ENCODE measurements at regions not wholly inside any gene's neighbourhood (a gene's known extent, or its start where the extent isn't known, plus 50 kb on each side); places are given as distances from the start of the nearest gene placed in this dataset.

DNA sequence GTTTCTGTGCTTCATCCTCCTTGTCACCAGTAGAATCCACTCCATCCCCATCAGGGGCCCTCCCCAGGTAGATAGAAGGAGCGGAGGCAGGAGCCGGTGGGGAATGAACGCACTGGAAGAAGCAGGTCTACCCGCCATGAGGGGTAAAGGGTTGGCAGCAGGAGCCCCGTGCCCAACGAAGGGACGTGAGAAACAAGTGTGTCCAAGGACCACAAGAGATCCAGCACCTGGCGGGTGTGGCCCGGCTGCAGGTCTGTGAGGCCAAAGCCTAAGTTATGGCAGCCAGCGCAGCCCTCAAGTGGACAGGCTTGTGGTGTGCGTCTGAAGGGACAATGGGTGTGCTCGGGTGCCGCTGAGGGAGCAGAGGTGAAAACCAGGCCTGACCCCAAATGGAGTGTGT is 94.3 kb downstream of the IRX2 start:
- no peak for DNase-seq

DNA sequence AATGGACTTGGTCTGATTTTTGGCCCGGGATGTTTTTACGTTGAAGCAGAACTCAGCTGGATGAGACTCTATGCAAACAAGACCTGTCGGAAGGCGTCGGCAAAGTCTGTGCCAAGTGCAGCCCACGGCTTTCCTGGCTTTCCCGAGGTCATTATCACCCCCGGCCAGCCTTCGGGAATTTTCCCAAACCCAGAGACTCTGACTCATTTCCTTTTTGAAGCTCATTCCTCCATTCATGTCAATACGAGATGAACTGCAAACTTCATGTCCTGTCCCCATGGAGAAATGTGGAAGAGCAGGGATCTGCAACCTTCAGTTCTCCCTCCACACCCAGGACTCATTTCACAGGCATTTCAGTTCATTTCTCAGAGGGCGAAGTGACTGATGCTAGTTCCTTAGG is 95.3 kb downstream of the IRX2 start:
- no peak for DNase-seq

DNA sequence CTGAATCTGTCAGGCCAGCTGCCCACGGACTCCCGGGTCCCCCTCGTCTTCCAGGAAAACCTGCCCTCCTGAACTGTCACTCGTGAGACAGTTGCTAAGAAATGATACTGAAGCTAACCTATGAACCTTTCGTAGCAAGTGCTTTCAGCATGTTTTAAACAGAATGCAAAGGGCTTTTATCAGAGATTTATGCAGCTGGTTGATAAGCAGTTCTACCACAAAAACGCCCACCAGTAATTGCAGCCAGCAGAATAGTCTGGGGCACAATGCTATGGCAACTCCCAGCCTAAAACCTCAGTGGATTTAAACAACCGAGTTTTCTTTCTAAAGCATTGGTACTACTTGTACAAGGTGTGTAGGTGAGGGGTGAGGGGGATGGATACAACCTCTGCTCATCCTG is 97.5 kb downstream of the IRX2 start:
- no peak for DNase-seq

DNA sequence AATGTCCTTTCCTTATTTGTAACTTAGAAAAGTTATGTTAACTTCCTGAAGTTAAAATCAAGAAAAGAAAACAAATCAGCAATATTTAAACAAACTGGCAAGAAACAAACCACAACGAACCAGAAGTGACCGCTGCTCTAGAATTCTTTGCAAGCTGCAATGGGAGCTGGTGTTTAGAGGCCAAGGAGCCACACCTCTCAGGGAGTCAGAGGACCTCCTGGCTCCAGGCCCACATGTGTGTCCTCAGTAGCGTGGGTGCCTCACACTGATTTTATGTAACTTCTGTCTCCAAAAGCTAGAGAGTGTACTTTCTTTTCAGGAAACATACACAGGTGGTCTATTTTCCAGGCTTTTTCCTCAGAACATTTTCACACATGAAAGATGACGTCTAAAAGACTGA is 100.4 kb downstream of the IRX2 start:
- no peak for DNase-seq

DNA sequence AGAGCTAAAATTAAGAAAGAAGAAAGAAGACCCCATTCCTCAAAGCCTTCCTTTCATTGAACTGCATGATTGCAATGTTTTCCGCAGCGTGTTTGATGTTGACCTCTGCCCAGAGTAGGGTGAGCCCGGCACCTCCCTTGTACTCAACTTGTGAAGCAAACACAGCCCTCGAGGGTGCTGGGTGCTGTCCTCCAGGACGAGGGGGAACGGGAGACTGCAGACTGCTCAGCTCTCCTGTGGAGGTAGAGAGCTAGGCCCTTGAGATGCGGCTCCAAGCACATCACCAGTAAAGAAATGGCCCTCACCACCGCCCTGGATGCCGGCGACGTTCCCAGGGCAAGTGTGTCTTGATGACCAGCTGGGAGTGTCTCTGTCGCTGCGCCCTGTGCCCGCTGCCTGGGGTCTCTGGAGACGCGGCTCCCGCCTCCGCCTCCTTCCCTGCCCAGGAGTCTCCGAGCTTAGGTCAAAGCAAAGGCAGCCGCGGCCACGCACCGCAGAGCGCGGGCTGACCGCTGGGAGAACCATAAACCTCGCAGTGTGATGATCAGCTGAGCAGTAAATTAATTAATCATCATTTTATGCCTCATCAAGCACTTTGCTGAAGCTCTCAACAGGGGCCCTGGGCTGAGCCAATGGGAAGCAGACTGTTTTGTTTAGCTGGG is 108.7 kb downstream of the IRX2 start:
- no peak for DNase-seq

DNA sequence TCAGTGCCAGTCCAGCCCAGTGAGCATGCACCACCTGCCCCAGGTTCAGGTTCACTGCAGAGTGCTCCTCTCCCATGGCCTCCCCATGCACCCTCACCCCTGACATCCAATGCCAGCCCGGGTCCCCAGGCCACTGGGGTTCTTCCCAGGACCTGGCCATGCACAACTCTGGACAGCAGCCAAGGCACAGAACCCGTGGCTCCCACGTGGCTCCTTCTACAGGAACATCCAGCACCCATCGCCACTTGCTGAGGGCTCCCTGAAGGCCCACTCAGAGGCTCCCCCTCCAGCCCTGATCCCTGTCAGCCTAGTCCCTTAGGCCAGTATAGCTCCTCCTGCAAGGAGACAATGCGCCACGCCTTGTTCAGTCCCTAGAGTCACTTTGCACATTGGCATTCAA is 110.8 kb downstream of the IRX2 start:
- no peak for DNase-seq

DNA sequence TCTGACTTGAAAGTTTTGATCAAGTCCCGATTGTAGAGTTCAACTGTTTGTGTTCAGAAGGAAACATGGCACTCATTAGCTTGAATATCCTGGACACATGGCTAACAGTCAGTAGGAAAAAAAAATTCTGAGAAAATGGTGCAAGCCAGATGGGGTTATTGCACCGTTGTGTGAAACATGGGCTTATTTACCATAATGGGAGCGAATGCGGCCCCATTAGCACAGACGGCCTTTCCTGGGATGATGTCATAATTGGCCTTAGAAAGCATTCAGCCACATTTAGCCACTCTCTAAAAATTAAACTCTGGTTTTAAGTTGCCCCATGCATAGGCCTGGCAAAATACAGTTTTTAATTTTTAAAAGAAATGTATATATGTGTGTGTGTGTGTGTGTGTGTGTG is 112.1 kb downstream of the IRX2 start:
- no peak for DNase-seq

DNA sequence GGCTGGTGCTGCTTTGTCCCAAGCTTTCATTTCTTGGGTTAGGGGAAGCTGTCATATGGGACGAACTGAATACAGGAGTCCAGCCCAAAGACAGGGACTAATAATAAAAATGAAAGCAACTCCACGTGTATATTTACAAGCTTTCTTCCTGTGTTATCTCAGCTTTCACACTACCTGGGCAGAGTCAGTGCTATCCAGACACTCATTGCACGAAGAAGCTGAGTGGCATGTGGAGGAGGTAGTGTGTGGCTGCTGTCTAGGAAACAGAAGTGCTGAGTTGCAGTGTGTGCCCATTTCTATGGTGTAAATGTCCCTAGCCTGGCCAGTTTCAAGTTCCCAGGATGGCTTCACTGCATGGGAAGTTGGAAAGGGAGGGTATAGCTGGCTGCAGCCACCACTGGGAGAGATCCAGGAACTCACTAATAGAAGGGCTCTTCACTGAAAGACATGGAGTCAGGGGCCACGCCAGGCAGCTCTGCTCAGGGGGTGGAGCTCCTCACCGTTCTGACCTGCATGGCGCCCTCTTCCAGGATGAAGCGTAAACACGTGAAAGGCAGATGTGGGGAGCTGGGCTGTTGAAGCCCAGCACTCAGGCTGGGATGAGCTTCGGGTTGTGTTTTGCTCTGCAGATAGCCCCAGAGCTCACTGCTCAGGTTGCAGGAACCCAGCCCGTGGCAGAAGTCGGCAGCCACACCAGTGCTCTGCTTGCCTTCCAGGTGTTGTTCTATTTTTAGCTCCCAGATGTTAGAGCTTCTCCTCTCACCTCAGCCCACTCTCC is 116.9 kb downstream of the IRX2 start:
- no peak for DNase-seq

DNA sequence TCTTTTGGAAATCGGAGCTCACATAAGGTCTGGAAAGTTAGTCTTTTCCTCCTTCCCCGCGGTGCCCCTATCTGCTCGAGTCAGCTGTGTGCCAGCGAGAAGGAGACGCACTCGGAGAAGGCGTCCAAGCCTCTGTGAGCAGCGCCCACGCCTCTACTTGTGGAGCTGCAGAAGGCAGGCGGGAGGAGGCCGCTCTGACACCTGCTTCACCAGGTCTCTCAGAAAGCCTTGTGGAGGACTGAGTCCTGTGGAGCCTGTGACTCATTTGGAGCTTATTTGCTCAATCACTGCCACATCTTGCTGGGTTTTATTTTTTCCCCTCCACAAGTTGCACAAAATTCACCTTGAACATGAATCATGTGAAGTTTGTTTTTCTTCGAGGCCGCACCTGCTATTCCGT is 117.5 kb downstream of the IRX2 start:
- DNase-seq, result no peak

DNA sequence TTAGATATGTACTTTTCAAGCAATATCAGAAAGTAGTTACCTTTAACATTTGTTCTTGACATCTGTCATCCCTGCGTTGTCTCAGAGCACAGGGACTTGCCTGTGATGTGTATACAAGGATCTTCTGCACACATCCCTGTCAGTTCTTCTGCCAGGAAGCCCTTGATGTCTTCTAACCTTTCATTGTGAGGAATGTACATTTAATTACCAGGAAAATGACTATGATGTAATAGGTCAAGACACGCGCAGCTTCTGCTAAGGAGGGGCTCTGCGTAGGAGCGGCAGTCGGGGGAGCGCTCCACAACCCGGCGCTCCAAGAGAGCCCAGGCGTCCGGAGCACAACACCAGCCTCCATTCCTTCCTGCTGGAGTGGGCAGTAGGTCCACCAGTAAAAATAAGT is 119.7 kb downstream of the IRX2 start:
- no peak for DNase-seq

DNA sequence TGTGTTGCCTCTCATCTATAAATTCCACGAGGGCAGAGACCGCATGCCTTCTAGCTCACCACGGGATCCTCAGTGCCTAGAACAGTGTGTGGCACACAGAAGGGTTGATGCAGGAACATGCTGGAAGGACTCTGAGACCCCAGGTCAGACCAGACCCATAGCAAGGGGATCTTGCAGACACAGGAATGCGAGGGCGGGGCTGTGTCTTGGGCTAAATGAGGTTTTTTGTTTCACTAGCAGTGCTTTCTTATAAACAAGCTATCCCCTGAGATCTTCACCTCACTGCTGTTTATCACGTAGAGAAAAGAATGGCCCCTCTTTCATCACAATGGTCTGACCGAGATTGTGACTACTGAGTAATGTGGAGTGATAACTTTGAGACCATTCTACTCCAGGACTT is 122.4 kb downstream of the IRX2 start:
- DNase-seq, result no peak

DNA sequence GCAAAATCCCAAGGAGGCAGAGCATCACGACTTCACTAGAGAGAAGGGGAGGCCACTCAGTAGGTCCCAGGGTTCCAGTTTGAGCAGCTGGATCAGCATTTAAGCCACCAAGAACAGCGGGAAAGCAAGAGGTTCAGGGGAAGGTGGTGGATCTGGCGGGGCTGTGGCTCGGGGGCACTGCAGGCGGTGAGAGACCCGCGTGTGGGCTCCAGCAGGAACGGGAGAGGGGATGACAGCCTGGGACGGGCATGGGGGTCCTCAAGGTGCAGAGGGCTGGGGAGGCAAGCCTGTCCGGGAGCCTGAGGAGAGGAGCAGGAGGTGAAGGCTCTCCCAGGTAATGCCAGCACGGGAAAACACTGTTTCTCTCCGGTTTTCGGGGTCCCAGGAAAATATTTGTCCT is 123.6 kb downstream of the IRX2 start:
- DNase-seq, result no peak

DNA sequence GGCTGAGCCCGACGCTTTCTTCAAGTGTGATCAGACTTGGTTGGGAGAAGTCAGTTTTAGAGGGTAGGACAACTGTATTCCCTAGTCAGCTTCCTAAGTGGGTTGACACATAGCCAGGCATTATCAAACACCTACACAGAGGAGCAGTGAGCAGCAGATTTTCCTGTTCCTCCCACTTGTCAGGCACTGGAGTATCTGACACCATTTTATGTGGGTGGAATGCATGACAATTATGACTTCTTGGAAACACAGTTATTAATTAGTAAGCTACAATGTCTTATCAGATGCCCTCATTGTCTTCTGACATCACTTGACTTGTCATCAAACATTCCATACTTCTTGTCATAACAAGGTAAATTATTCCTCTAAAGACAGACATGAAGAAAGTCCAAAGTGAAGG is 124.9 kb downstream of the IRX2 start:
- no peak for DNase-seq

DNA sequence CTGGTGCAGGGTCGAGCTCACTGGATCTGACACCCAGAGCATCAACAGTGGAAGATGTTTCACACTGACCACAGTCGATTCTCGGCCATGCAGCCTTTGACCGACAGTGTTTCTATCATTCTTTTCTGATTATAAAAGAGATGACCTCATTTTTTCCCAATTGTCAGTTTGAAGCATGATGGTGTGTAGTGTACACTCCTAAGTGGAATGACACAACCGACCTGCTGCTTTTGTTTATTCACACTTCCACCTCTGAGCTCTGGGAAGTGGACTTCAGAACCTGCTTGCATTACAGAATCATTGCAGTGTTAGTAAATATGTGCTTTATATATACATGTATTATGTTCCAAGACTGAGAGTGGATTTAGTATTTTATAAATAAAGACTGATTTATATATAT is 128.6 kb downstream of the IRX2 start:
- DNase-seq, result no peak

DNA sequence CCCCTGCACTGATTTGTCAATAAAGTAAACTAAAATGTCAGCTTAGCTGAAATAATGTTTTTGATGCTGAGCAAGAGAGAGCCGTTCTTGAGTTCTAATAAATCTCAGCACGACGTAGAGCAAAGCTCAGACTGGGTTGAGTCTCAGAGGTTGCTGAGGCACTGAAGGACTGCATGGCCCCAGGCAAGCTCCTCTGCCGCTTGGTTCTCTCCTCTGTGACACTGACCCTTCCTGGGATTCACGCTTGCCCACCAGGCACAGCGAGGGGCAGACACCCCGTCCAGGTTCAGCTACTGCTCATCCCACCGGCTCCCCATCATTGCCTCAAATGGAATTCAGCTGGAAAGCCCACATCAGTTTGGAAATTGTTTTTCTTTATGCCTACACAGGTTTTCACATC is 129.8 kb downstream of the IRX2 start:
- DNase-seq, result no peak

DNA sequence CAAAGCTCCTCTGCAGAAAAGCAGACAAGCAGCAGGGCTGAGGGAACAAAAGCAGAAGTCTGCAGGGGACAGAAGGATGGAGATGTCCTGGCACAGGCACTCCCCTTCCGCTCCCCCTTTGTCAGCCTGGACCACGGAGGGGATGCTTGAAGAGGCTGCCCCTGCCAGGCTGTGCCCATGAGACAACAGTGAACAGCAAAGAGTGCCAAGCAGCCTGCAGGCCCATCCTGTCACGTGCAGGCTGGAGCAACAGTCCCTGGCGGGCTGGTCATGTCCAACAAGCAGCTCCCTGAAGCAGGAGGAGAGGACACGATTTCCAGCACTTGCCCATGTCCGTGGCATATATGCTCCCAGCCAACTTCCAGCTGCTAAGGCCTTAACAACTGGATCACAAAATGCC is 132.3 kb downstream of the IRX2 start:
- no peak for DNase-seq

DNA sequence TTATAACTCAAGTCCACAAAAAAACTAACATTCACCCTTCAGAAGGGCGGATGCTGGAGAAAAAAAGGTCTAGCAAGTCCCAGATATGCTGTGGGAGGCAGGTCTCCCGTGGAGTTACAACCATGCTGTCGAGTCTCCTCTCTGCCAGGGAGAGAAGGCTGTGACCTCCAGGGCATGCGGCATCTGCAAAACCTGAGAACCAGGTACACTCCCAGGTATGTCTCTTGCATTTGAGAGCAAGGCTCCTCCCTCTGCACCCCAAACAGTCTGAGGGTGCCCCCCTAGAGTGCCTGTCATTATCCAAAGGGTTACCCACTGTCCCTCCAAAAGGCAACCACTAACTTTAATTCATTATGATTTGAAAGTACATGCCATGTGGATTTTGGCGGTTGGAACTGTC is 134.0 kb downstream of the IRX2 start:
- no peak for DNase-seq

DNA sequence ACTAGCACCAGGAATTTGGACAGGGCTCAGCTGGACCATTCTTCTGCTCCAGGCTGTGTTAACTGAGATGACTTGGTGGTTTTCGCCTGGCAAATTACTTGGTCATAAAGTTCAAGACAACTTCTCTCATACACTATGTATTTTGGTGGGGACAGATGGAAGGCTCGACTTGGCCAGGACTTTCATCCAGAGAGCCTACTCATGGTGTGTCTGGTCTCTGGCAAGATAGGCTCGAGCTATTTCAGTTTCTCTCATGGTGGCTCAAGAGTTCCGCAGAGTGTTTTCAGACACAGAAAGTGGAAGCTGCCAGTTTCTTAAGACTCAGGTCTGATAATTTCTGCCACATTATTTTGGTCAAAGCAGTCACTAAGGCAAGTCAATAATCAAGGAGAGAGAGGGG is 135.6 kb downstream of the IRX2 start:
- no peak for DNase-seq

DNA sequence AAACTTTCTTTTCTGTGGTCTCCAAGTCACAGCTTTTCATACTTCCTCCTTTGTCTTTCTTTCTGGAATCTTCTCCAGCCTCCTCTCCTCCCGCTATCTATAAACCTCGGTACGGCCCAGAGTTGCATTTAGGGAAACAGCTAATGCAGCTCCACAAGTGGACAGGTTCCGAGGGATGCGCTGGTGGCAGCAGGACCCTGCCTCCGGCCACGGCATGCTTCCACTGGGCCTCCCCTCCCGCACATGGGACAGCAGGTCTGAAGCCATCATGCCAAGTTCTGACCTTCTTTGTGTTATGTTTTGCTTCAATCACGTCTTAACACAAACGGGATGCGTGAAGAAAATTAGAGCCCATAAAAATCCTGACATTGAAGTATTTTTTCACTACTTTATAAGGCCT is 136.9 kb downstream of the IRX2 start:
- no peak for DNase-seq

DNA sequence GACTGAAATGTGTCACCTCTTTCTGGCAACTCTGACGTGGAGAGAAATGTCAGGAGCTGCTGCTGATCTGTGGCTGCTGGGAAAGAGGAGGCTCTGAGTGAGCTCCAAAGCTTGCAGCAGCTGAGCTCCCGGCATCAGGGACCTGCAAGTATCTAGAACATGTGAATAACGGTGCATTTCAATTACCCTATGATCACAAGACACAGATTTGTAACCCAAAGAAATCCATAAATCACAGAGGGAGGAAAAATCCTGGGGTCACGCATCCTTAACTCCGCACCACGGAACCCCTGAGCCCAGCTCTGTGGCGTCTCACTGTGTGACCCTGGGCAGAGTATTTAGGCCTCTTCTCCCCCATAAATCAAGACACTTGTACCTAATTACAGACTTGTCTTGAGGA is 139.8 kb downstream of the IRX2 start:
- DNase-seq, result no peak

DNA sequence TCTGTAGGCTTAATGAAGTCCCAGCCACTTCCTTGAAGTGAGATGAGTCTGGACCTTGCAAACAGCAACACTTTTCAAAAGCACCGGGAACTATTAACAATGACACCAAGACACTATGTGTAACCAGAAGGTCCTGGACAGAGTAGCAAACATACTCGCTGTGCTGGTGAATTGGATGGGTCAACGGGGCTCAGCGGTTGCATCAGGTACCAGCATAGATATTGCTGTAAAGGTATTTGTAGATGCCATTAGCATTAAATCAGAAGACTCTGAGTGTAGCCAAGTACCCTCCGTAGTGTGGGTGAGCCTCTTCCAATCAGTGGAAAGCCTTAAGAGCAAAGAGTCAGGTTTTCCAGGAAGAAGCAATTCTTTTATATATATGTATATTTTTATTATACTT is 140.5 kb downstream of the IRX2 start:
- no peak for DNase-seq

DNA sequence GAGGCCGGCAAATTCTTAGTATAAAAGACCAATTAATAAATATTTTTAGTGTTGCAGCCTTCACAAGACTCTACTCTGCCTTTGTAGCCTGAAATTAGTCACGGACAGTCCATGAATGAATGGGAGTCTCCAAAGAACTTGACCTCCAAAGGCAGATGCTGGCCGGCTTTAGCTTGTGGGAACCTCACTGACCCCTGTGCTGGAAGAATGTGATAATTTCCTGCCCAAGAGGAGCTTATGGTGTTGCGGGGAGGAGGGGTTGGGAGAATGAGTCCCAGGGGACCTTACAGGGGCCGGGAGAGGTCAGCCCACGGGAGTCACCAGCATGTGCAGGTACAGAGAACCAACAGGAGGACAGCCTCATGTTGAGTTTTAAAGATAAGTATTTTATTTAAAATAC is 143.1 kb downstream of the IRX2 start:
- DNase-seq, result no peak

DNA sequence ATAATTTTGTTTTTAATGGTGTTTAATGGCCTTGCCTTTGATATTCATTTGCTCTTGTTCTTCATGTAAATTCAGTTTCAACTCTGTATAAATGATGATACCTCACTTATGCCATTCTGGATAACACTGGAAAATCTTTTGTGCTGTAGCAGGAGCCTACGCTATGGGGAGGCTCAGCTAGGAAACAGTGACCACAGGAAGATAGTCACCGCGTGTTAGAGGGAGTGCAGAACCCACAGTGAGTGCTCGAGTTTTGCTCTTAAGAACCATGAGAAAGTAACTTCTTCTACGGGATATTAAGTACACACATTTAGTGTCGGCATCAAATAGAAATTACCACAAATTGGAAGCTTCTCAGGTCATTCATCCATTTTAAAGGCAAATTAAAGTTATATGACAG is 143.9 kb downstream of the IRX2 start:
- DNase-seq, result no peak

DNA sequence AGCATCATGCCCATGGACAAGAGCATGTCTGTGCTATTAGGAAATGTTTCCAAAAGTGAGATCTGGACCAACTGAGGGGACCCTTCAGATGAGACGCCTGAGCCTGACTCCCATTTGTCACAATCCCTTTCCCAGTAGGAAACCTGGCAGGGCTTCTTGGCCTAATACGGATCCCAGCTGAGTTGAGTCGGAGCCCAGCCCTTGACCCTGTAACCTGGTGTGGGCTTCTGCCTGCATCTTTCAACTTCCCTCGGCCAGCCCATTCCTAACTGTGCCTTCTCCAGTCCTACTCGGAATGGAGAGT is 148.3 kb downstream of the IRX2 start:
- DNase-seq, result no peak

All from activated CD4-positive, alpha-beta T cell treated with anti-CD3 and anti-CD28 coated beads for 1 hour (primary cell).